GM06990 (cell line): ENCODE measurements at regions not wholly inside any gene's neighbourhood (a gene's known extent, or its start where the extent isn't known, plus 50 kb on each side); places are given as distances from the start of the nearest gene placed in this dataset.

ENCODE experiments used
- DNase-seq: peaks from one replicate; pipeline ENCODE4 v3.0.0-alpha.2; 2011; ENCODE audit not compliant: insufficient read length; ENCODE audit errors: extremely low read depth
- H3K27me3 ChIP-seq: replicated peaks from 2 replicates; pipeline ENCODE4 v1.6.0; 2011; ENCODE audit warnings: low read length; ENCODE audit not compliant: control insufficient read depth, insufficient read depth
- H3K36me3 ChIP-seq: 2 replicates; pipeline ENCODE4 v1.5.1; 2011; ENCODE audit warnings: low read length; ENCODE audit not compliant: control insufficient read depth, insufficient read depth
- H3K4me3 ChIP-seq: replicated peaks from 2 replicates; pipeline ENCODE4 v1.5.1; 2011; ENCODE audit warnings: low read depth, mild to moderate bottlenecking, control low read depth, low read length
- CTCF ChIP-seq: IDR thresholded peaks from 2 replicates; pipeline ENCODE4 v1.5.1; 2011; ENCODE audit warnings: low read length, control low read depth, mild to moderate bottlenecking, inconsistent platforms; ENCODE audit not compliant: insufficient read depth, poor library complexity, severe bottlenecking

DNA sequence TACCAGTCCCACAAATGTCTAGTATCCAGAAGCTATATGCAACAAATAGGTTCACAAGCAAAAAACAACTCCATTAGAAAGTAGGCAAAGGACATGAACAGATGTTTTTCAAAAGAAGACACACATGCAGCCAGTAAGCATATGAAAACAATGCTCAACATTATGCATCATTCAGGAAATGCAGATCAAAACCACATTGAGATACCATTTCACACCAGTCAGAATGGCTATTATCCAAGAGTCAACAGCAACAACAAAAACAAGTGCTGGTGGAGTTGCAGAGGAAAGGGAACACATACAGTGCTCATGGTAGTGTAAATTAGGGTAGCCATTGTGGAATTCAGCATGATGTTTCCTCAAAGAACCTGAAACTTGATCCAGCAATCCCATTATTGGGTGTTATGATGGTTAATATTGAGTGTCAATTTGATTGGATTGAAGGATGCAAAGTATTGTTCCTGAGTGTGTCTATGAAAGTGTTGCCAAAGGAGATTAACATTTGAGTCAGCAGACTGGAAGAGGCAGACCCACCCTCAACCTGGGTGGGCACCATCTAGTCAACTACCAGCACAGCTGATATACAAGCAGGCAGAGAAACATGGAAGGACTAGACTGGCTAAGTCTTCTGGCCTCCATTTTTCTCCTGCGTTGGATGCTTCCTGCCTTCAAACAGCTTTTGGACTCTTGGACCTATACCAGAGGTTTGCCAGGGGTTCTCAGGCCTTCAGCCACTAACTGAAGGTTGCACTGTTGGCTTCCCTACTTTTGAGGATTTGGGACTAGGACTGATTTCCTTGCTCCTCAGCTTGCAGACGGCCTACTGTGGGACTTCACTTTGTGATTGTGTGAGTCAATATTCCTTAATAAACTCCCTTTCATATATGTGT is 218.4 kb upstream of the SEMA3D start:
- TF ChIP-seq CTCF, result no peak
- no peak overlapping the region for H3K4me3 ChIP-seq
- H3K36me3 ChIP-seq, result no peaks in the 10 kb centered on the region
- no peaks in the 10 kb centered on the region for H3K27me3 ChIP-seq
- no peak for DNase-seq

DNA sequence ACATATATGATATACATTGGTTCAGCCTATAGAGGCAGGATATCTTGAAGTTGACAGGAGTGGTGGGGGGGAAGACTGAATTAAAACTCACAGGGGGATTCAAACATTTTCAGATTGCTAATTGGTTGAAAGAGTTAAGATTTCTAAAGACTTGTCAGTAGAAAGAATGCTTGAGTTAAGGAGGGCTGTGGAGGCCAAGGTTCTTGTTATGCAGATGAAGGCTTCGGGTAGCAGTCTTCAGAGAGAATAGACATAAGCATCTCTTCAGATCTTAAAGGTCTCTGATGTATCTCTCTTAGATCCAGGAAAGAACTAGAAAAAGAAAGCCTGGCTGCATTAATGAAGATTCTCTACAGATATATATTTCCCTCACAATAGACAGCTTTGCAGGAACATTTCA is 209.8 kb upstream of the SEMA3D start:
- no peak for TF ChIP-seq CTCF
- no peaks in the 10 kb centered on the region for H3K36me3 ChIP-seq
- H3K4me3 ChIP-seq, result no peak overlapping the region
- no peak for DNase-seq
- no peaks in the 10 kb centered on the region for H3K27me3 ChIP-seq

DNA sequence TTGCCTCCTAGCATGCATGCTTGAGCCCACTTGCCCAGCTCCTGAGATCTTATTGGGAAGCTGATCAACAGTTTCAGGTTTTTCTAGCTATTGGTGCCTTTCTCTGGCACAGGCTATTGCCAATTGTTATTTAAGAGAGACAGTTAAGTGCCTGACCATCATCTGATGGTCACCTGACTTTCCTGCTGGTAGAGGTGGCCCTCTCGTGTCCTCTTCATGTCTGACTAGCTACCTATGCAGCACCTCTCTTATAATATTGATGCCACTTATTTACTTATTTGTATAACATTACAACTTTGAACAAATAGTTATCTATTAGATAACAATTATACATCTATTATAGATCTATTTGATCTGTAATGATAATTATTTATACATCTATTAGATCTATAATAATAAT is 205.9 kb upstream of the SEMA3D start:
- TF ChIP-seq CTCF, result no peak

GRCh38 chr7:85392326-85392725 is 205.5 kb upstream of the SEMA3D start:
- H3K36me3 ChIP-seq, result no peaks in the 10 kb centered on the region
- no peak overlapping the region for H3K4me3 ChIP-seq
- no peaks in the 10 kb centered on the region for H3K27me3 ChIP-seq
- no peak for DNase-seq
- TF ChIP-seq CTCF, result no peak

More for the DNA sequence above, 205.9 kb upstream of the SEMA3D start:
- Histone ChIP-seq H3K36me3 (no peaks in the 10 kb centered on the region), H3K4me3 (no peak overlapping the region), H3K27me3 (no peaks in the 10 kb centered on the region)
- no peak for DNase-seq

DNA sequence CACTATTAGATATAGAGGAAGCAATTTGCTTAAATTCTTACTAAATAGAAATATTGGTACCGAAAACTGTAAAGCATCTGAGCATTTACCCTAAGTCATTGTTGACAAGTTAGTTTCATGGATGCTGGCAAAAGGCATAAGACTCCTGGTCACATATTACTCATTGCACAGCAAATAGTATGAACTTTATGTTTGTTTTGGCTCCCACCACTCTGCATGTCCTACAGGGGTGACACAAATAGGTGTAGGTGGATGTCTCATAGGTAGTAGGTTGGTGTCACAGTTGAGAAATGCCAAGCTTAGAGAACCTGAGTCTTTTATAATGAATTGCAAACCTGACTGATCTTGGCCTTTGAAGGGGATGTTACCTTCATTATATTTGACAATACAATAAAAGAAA is 199.6 kb upstream of the SEMA3D start:
- Histone ChIP-seq H3K27me3 (no peaks in the 10 kb centered on the region), H3K4me3 (no peak overlapping the region), H3K36me3 (no peaks in the 10 kb centered on the region)
- no peak for DNase-seq
- no peak for TF ChIP-seq CTCF
